ENCODE measurements at regions not wholly inside any gene's neighbourhood (a gene's known extent, or its start where the extent isn't known, plus 50 kb on each side); places are given as distances from the start of the nearest gene placed in this dataset.

DNA sequence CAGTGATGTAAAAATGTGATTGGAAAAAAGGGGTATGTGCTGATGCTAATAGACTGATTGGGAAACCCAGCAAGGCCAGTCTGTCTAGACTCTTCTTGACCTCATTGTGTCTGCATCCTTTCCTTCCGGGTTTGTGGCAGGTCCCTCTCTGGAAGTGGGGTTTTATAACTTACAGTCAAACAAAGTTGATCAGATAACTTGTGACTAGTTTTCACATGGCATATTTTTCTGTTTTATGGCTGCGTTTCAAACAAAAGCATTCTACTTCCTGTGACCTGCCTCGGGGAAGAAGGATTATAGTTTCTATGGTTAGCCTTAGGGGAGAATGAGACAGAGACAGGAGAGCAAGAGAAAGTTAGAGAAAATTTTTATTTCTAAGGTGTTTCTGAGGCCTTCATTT lies 188.7 kb upstream of the HNMT start:
- TF ChIP-seq, protein P1, sequence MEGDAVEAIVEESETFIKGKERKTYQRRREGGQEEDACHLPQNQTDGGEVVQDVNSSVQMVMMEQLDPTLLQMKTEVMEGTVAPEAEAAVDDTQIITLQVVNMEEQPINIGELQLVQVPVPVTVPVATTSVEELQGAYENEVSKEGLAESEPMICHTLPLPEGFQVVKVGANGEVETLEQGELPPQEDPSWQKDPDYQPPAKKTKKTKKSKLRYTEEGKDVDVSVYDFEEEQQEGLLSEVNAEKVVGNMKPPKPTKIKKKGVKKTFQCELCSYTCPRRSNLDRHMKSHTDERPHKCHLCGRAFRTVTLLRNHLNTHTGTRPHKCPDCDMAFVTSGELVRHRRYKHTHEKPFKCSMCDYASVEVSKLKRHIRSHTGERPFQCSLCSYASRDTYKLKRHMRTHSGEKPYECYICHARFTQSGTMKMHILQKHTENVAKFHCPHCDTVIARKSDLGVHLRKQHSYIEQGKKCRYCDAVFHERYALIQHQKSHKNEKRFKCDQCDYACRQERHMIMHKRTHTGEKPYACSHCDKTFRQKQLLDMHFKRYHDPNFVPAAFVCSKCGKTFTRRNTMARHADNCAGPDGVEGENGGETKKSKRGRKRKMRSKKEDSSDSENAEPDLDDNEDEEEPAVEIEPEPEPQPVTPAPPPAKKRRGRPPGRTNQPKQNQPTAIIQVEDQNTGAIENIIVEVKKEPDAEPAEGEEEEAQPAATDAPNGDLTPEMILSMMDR (conservative IDR thresholded peaks at IDR 0.05 in 1 of 2, IDR thresholded peaks at IDR 0.05 in 1 of 2; ENCODE audit: low read depth in 1 of 2, low read length in 2 of 2) = no peak
- TF ChIP-seq EZH2 (IDR thresholded peaks at IDR 0.05; ENCODE audit: low read length, missing control alignments) = no peak
